ENCODE measurements at regions not wholly inside any gene's neighbourhood (a gene's known extent, or its start where the extent isn't known, plus 50 kb on each side); places are given as distances from the start of the nearest gene placed in this dataset.

DNA sequence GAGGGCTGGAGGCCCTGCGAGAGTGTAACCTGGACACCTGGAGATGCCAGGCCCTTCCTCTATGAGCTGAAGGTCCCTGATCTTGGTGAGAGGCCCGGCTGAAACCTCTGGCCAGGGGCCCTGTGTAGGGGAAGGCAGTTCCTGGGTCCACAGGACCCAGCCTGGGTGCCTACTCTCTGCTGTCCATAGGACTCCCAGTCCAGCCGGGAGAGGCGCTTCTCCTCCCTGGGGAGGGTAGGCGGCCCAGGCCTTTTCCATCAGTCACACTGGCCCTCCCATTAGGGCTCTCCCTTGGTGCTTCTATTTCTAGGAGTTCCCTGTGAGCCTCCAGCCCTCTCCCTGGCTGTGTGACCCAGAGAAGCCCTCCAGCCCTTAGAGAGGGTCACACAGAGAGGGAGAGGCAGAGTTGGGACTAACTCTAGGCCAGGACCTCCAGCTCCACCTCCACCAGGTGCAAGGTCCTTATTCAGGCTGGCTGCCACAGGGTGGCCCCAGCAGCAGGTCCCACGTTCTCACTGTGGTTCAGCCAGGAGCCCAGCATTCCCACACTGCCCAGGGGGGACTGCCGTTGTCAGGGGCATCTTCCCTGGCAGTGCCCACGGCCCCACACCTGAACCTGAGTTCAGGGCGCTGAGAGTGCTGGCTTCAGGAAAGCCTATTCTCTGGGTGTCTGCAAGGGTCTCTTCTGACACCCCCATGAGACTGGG lies 146.8 kb downstream of the SMAD6 start:
- no peak for DNase-seq

GRCh38 chr15:66849393-66849745 lies 147.3 kb downstream of the SMAD6 start:
- no peak for DNase-seq

GRCh38 chr15:66849746-66850077 lies 147.7 kb downstream of the SMAD6 start:
- DNase-seq, result no peak

DNA sequence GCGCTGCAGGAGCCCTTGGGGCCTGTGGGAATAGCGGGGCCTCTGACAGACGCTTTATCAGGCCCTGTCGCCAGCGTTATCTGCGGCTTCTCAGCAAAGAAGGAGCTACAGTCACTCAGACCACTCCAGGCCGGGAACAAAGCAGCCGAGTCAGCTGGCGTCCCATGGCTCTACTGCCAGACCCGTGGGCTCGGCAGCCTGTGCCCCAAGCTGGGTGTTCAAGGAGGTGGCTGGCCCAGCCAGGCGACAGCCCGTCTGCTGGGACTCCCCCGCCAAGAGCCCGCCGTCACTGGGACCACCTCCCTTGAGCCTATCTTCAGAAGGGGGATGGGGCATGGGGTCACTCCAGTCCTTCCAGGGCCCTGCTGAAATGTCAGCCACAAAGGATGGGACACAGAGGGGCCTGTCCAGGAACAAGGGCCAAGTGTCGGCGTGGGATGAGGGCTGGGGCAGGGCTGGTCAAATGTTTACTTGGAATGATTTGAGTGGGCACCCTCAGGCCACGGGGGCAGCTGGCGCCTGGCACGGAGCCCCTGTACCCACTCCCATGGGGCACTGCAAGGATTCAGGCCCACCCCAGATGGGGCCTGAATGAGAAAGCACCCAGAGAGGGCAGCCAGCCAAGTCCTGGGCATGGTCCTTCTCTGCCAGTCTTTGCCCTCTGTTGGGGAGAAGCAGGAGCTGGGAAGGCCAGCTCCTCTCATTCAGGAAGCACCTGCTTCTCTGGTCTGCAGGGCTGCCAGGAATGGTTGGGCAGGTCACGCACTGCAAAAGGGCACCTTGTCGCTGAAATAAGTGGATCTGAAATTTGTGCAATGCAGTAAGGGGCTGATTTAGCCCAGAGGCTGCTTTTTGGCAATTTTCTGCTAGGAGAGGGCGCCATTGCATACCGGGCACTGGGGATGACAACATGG lies 148.3 kb downstream of the SMAD6 start:
- DNase-seq, result no peak

DNA sequence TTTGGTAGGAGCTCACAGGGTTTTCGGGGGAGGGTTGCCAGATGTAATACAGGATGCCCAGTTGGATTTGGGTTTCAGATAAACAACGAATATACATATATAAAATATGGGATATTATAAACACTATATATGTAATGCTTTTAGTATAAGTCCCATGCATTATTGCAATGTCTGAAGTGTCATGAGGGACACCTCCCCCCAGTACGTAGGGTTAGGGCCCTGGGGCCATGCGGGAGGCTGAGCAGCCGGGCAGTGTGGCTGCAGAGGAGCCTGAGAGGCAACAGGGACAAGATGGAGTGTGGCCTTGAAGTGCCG lies 148.9 kb downstream of the SMAD6 start:
- no peak for DNase-seq

DNA sequence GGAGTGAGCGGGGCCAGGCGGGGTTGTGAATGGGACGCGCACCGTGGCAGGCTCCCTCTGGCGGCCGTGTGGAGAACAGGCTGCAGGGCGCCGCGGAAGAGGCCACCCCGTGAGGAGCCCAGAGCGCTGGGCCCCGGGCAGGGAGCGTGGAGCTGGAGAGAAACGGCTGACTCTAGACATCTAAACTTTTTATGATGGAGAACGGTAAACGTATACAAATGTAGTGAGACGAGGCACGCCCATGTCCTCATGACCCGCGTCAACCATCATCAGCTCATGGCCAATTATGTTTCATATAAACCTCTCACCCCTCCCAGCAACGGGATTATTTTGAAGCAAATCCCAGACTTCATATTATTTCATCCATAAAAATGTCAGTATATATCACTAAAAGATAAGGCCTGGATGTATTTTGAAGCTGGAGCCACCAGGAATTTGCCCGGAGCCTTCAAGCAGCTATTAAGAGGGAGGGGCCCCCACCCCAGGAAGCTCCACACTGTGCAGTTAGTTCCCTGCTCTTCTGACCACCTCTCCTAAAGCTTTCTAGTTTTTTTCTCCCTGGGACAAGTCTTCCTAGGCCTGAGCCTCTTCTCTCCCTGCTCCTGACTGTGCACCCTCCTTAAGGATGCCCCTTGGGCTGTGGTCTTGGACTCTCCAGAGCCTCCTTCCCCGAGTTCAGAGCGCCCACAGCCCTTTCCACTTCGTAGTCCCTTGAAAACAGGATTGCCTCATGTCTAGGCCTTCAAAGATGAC lies 149.5 kb downstream of the SMAD6 start:
- peak; percentile 59 for DNase-seq

DNA sequence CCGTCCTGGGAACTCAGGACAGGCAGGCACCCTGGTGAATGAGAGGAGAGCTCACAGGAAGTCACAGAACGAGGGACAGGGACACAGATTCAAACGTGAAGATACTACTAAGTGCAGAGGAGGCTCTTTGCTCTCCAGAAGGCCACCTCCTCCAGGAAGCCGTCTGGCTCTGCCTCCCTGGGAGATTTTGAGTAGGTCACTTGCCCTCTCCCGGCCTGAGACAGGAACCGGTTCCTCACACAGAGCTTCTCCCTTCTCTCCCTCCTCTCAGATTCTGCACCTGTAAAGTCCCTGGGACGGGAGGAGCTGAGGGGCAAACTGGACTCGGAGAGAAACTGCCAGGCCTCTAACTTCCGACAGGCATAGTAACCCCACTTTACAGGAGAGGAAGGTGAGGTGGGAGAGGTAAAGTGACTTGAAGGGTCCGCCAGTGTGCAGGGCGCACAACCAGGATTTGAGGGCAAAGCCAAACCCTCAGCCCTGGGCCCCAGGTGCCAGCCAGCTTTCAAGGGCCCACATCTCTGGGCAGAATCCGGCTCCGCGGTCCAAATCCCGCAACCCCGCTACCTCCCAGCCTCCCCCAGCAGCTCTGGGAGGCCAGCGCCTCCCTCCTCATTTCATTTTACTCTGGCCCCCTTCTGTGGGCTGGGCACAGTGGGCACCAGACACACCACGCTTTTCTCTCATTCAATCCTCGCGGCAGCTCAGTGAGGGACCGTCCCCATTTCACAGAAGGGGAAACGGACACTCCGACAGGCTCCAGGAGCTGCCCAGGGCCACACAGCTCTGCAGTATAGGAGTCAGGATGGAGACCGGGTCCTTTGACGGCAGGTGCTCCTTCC lies 150.2 kb downstream of the SMAD6 start:
- DNase-seq, result no peak

DNA sequence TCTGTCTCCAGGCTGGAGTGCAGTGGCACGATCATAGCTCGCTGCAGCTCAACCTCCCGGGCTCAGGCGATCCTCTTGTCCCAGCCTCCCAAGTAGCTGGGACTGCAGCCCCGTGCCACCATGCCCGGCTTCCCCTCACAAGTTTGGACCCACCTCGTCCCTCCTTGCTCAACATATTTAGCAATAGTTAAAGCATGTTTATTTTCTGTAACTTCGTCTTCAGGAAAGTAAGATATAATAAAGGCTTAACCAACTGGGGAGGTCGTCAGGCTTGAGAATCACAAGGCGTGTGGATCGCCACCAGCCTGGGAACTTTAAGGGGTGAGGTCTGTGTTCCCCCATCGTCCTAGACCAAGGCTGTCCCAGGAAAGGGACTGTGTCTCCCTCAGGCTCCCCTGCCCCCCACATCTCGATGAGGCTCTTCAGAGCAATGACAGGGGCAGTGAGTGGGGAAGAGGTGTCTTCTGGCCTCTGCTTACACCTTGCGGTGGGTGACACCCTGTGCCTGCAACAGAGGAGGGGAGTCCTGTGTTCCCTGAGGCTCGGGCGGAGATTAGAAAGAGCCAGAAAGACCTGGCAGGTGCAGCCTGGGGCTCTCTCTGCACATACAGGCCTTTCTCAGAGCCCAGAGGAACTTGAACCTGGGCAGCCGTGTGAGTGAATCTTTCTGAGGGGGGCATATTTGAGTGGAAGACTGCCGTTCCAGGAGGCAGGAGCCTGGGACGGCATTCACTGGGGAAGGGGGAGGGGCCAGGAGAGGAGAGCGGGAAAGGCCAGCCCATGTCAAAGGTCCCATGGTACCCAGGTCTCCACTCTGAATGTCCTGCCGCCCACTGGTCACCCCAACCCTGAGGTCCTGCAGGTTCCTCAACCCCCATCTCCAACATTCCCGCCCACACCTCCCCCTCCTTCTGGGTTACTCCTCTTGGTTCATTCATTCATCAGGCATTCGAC lies 152.3 kb downstream of the SMAD6 start:
- no peak for DNase-seq

DNA sequence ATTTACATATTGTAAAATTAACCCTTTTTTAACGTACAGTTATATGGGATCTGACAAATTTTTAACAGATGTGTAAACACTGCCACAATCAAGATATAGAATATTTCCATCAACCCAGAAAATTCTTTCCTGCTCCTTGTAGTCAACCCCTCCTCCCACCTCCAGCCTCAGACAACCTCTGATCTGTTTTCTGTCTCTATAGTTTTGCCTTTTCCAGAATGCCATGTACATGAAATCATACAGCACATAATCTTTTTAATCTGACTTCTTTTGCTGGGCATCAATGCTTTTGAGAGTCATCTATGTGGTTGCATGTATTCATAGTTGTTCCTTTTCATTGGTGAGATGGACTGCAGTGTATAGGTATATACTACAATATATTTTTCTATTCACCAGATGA lies 153.0 kb downstream of the SMAD6 start:
- no peak for DNase-seq

DNA sequence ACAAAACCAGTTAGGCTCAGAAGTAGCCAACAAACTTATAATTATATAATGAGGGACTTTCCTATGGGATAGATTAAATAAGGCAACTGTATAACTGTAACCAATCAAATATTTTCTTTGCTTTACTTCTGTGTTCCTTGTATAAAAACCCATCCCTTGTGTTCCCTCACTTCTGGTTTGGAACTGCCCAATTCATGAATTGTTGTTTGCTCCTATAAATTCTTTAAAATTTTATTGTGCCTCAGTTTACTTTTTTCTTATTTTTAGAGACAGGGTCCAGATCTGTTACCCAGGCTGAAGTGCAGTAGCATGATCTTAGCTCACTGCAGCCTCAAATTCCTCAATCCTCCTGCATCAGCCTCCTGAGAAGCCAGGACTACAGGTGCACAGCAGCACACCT lies 155.7 kb downstream of the SMAD6 start:
- no peak for DNase-seq

- no peak for DNase-seq
These were observed 156.6 kb downstream of the SMAD6 start for GRCh38 chr15:66858423-66859207.

GRCh38 chr15:66859688-66860253 lies 157.7 kb downstream of the SMAD6 start:
- DNase-seq, result no peak

DNA sequence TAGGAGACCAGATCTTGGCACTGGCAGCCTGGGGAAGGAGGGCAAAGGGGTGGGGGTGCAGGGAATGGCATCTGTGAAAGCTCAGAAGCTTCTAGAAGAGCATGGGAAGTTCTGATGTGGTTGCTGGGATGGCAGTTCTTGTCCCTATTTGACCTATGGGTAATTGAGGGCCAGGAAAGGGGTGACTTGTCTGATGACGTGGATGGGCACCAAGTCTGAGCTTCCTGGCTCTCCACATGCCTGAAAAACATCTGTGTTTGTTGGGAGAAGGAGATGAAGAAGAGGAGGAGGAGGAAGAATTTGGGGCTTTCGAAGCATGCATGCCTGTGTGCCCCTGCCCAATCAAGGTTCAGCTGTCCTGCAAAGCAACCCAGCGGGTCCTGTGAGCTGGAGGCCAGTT lies 158.8 kb downstream of the SMAD6 start:
- no peak for DNase-seq

DNA sequence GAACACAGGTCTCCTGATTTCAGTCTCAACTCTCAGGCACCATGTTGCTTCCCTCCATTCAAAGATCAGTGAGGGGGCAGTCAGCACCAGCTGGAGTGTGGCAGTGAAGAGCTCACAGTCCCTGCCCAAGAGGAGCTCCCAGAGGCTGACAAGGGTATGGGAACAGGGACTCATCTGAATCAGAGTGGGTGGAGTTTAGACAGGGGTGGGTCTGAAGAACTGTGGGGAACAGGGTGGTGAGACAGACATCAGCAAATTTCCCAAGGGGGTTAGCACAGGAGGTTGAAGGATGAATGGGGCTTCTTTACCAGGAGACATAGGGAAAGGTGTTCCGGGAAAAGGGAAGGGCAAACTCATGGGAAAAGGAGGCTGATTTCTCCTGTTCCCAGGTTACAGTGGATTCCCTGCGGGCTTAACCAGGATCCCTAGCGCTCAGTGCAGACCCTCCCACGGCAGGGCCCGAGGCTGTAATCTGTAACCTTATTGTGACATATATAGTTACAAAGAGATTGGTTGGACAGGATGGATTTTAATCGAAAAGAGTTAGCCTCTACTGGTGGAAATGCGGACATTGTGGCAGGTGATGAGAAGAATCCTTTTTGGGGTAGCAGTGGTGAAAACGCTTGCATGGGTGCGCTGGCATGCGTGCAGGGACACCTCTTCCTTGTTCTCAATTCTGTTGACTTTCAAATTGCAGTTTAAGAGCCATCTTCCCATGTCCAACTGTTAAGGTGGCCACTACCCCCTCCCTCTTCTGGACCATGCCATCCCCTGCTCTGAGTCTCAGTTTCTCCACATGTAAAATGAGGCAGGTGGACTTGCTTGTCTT lies 160.3 kb downstream of the SMAD6 start:
- no peak for DNase-seq

- DNase-seq, result peak; percentile 64
These were observed 160.9 kb downstream of the SMAD6 start for GRCh38 chr15:66862940-66863335.

DNA sequence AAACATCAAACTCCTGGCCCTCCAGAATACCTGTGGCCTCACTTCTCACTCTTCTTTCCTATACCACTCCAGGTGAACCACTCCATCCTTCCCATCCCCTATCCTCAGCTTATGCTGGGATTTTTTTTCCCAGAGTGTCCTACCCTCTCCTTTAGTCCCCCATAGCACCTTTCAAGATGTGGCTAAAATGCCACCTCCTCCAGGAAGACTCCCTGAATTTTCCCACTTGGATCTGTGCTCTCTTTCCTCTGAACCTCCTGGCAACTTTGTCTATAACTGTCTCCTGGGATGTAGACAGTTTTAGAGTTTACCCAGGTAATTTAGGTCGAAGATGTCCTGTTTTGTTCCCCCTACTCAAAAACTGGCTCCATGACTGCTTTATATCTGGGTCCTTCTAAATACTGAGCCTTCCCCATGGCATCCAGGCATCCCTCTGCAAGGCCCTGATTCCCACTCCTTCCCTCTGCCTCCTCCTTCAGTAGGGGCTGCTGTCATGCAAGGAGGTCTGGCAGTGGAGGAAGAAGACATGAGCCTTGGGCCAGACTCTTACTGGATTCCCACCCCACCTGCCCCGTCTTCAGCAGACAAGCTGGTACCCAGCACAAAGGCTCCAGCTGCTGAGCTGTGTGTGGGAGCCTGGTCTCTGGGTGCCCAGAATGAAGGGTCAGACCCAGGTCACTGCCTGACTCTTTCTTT lies 161.5 kb downstream of the SMAD6 start:
- DNase-seq, result no peak

DNA sequence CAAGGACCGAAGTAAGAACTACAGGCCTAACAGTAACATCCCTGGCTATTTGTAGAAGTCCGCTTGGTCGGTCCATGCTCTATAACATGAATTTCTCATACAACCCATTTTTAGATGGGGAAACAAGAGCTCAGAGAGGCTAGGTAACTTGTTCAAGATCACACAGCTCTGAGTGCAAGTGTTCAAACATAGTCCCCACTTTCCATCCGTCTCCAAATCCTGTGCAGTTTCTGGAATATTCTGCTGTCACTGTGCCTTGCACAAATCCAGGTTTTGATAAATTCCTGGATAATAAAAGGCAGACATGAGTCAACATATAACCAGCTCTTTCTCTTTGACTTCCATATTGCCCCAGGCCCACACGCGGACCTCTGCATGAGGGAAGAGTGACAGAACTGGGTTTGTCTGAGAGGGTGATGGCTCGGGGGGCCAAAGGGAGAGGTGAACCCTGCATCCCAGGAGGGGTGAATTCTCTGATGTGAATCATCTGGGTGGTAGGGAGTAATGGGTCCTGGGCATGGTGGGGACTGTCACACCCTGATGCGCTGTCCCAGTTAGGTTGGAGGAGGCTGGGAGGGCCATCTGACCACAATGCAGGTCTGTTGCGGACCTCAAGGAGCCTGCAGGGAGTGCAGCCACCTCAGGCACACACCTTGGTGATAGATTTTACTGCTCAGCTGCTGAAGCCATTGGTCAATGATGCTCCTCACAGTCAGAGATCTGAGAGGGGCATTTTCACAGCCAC lies 162.2 kb downstream of the SMAD6 start:
- no peak for DNase-seq

GRCh38 chr15:66864871-66865281 lies 162.8 kb downstream of the SMAD6 start:
- no peak for DNase-seq

All from activated T-cell treated with anti-CD3 and anti-CD28 coated beads for 4 hours (primary cell).